A673 (cell line): ENCODE measurements at regions not wholly inside any gene's neighbourhood (a gene's known extent, or its start where the extent isn't known, plus 50 kb on each side); places are given as distances from the start of the nearest gene placed in this dataset.

Source experiments
- EZH2 ChIP-seq: fragments of 200-600 bp; sonication (generic); IDR thresholded peaks from 2 replicates; pipeline ENCODE4 v1.6.1; 2017; ENCODE audit warnings: borderline replicate concordance, low read depth, mild to moderate bottlenecking, mixed read lengths, antibody characterized with exemption, low read length; ENCODE audit not compliant: poor library complexity, severe bottlenecking
- TF ChIP-seq, protein P1 (sequence below): fragments of 300-800, 200-600 bp; sonication (generic); conservative IDR thresholded peaks from 2 replicates; pipeline ENCODE4 v1.5.1; 2017; ENCODE audit warnings: low read depth, mild to moderate bottlenecking, antibody characterized with exemption, low read length, moderate library complexity, mixed read lengths

DNA sequence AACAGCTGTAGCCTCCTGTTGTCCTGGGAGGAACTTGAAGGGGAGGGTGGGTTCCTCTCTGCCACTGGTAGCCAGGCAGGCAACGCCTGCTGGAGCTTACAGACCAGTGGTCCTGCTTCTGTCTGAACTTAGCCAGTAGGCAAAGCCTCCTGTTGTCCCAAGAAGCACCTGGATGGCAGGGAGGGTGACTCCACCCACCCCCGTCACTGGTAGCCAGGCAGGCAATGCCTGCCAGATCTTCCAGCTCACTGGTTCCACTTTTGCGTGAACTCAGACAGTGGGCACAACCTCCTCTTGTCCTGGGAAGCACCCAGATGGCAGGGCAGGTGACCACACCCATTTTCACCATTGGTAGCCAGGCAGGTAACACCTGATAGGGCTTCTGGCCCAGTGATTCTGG is 203.5 kb upstream of the DIPK2B start:
- TF ChIP-seq, protein P1, sequence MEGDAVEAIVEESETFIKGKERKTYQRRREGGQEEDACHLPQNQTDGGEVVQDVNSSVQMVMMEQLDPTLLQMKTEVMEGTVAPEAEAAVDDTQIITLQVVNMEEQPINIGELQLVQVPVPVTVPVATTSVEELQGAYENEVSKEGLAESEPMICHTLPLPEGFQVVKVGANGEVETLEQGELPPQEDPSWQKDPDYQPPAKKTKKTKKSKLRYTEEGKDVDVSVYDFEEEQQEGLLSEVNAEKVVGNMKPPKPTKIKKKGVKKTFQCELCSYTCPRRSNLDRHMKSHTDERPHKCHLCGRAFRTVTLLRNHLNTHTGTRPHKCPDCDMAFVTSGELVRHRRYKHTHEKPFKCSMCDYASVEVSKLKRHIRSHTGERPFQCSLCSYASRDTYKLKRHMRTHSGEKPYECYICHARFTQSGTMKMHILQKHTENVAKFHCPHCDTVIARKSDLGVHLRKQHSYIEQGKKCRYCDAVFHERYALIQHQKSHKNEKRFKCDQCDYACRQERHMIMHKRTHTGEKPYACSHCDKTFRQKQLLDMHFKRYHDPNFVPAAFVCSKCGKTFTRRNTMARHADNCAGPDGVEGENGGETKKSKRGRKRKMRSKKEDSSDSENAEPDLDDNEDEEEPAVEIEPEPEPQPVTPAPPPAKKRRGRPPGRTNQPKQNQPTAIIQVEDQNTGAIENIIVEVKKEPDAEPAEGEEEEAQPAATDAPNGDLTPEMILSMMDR: no peak
- no peak for TF ChIP-seq EZH2
